ENCODE measurements at regions not wholly inside any gene's neighbourhood (a gene's known extent, or its start where the extent isn't known, plus 50 kb on each side); places are given as distances from the start of the nearest gene placed in this dataset.
A peak's percentile ranks its signal among the peaks of the same experiment; 100 is the strongest.

DNA sequence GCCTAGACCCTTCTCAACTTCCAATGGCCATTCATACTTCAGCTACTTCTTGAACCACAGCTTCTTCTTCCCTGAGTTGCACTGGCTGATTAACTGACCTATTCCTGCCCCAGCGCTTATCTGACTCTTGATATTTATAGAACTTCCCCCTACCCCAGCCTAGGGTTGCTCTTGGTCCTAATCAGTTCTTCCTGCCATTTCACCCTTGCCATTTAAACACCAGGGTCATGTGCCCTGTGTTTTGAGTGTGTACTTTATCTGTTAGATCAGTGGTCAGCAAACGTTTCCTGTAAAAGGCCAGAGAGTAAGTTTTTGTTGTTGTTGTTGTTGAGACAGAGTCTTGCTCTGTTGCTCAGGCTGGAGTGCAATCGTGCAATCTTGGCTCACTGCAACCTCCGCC lies 82.4 kb upstream of the COX10 start:
- DNase-seq (ENCODE audit: low read depth in 2 of 2), result no peak

DNA sequence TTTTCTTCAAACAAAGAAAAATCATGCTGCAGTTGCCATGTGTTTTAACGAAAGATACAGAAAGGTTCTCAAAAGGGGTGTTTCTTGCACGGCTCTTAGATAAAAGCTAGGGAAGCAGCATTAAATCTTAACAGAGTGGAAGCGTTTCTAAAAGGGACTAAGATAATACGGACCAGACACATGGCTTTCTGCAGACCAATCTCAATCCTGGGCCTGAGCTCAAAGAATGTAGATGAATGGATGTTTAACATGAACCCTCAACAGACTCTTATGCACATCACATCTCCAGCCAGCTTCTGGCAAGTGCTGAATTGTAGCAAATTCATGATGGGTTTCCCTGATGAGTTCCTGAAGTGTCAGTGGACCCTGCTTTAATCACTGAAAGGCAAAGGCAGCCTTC lies 80.2 kb upstream of the COX10 start:
- no peak for DNase-seq (ENCODE audit: low read depth in 2 of 2)

DNA sequence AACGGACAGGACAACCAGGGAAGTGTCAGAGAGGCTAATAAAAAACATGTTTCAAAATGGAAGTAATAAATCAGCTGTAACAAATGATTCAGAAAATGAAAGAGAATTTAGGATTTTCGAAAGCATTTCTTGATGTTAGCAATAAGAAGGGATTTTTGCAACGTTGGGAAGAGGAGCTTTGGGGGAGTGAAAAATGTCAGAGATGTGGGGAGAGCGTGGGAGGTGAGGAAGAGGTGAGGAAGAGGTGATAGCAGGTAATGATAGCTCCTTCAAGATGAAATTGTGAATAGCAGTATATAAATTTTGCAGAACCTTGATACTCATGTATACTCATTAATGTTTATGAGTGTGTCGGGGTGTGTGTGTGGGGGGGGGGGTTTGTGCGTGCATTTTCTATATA lies 76.2 kb upstream of the COX10 start:
- no peak for DNase-seq (ENCODE audit: low read depth in 2 of 2)

DNA sequence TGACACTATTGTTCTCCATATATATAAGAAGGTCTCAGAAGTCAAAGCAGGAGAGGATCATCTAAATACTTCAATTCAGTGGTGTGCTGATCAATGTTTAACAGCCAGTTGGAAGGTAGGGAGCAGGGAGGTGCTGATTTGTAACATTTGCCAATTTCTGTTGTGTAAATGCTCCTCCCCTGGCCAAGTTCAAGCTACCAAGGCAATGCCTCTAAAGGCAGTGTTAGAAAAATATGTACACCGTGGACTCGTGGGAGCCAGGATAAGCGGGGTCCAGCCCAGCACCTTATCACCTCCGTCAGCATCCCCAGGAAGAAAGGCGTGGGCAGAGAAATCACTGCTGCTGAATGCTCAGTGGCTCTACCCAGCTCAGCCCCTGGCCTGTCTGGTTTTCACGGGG lies 75.3 kb upstream of the COX10 start:
- no peak for DNase-seq (ENCODE audit: low read depth in 2 of 2)

DNA sequence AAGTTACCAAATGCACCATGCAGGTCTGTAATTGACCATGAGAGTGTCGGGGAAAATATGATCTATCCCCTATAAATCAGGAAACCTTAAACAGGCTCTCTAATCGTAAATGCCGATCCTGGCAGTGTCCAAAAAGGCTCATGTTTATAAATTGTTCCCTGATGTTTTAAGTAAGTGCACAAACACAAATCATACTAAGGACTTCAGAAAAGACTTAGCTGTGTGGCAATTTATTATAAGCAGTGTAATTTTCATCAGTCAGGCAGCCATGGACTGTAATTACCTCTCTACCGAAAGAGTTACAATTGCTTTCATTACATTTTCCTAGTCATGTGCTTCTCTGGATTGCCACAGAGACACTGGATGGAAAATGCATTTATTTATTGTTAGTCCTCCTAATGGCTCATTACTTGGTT lies 73.4 kb upstream of the COX10 start:
- DNase-seq (ENCODE audit: low read depth in 2 of 2), result no peak

DNA sequence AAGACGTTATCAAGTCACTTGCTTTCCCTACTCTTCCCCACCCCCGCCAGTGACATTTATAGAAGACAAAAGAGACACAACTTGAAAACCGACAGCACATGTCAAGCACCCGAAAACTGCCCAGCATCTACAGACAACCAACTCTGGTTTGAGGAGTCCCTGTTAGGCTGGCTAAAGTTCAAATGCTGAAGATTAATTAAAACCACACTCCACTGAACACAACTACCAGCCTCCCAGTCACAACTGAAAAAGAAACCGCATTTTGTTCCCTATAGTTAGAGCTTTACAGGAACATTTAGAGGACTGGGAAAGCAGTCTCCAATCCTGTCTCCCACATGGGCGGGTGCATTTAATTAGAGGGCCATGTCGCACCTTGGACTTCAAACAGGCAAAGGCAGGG lies 73.0 kb upstream of the COX10 start:
- DNase-seq (ENCODE audit: low read depth in 2 of 2), result no peak

DNA sequence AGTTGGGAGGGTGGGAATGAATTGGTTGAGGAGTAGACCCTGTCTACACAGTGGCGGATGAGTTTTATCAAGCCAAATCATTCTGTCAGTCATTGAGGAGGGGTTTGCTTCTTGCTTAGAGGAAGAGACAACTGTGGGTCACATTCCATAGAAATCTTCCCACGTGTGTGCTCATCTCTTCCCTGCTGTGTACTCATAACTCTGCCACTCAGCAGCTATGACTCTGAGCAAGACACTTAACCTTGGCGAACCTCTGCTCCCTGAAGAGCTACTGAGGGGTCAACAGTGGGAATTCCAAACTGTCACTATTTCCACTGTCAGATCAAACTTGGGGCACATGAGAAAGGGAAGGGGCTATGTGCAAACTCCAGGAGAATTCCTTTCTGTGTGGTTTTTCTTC lies 72.6 kb upstream of the COX10 start:
- no peak for DNase-seq (ENCODE audit: low read depth in 2 of 2)

DNA sequence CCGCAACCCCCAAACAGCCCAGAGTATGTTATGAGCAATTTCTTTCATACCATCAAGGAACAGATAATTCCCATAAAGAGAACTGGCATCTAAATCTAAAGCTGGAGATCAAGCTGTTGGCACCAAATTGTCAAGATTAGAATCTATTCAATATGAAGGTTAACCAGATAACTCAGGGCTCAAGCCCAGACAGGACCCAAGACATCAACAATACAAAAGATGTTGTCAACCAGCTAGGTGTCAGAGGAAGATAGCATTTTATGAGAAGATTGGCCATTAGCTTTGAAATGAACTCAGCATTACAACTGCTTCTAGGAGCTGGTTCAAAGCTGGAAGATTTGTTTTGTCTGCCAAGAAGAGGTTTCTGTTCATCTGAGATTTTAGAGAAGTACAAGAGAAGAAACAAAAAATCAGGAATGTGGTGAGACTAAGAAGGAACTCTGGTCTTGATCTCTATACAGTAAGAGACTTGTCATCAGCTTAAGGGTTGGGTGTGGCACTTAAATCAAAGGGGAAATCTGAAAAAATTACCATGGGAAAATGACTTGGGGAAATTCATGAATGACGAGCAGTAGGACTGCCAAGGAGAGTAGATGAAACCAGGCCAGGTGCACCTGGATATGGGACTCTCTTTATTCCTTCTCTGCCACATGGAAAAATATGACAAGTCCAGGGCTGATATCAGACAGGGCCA lies 64.2 kb upstream of the COX10 start:
- no peak for DNase-seq (ENCODE audit: low read depth in 2 of 2)

DNA sequence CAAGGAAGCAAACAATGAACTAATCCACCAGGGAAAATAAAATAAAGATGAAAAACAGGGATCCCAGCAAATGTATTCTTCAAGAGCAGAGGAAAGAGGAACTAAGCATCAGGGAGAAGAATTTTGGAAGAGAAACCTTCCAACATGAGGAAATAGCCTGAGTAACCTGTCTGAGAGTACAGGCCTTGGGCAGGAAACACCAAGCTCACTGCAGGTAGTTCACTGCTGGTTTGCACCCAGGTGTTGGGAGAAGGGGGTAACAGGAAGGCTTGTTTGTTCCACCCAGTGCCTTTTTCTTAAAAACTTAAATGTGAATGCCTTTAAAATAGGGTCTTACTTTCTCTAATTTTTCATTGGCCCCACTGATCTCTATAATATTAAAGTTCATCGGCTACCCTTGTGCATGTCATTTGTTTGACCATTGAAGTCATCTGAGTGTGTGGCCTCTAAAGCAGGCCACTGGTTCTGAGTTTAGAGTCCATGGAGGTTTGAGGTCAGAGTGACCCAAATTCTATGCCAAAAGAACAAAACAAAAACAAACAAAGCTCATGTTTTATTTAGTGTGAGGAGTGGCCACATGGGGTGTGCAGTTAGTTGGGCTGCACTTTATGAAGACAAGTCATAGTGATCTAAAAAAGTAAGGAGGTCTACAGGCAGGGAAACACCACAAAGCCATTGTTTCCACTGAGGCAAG lies 62.9 kb upstream of the COX10 start:
- DNase-seq (ENCODE audit: low read depth in 2 of 2), result no peak

DNA sequence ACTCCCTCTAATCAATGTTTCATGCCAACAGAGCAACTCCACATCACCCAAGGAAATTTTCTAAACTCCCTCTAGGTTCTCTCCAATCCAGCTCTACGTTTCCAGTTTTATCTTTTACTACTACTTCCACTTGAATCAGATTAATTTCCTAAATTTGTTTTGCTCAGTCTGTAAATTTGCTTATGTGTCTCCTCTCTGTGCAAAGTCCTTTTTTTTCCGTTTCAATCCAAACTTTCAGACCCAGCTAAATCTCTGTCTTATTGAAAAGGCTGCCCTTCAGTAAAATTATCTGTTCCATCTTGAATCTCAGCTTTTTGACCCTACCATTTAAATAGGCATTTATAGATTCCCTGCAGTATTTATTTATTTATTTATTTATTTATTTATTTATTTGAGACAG lies 61.4 kb upstream of the COX10 start:
- DNase-seq (ENCODE audit: low read depth in 2 of 2), result no peak

DNA sequence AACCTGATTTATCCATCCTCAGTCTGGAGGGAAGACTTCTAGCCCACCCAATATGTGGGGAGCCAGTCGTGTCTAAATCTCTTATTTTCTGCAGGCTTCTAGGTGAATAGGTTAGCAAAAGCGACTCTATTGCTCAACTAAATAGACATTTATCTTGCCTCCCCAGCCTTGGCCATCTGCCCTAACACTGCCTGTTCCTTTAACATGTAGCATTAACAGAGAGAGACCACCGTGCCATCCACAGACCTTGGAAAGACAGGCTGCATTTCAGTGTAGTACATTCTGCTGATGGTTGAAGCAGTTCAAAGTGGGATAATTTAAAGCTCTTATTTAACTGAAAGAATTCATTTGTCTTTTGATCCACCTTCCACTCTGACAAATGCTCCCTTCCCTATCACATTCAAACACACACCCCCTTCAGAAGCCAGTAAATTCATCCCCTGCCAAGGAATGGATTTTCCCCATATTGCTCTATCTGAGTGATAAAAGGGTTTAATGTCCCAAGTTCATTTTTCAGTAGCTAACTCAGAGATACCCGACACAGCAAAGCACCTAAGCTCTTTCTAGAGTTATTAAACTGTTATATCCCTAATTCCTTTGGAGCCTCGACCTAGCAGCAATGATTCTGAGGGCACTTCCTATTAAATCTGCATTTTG lies 58.1 kb upstream of the COX10 start:
- DNase-seq (ENCODE audit: low read depth in 2 of 2), result no peak

DNA sequence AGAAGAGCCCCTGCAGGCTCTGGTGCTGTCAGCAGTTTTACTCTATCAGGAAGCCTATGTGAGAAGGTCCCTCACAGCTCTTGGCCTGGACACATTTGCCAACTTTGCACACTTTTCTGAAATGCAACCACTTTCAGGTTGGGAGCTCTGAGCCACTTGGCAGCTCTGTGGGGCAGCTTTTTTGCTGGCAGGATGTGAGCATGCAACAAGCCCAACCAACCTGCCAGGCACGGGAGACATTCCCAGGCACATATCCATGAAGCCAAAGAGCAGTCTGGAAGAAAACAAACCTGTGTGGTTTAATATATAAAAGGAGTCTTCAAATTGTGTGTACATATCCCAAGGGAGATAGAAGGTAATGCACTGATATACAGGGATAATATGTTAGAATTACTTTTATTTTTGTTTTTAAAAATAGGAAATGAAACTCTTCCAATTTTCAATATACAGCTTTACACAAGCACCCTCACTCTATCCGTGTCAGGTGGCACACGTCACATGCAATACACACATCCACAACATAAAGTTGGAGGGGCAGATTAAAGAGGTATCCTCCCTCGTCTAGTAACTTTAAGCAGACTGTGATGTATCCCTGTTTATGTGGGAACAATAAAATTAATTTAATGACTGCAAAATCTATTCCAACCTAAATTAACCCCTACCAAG lies 57.4 kb upstream of the COX10 start:
- DNase-seq (ENCODE audit: low read depth in 2 of 2), result peak in 1 of 2 donors; percentile 2

DNA sequence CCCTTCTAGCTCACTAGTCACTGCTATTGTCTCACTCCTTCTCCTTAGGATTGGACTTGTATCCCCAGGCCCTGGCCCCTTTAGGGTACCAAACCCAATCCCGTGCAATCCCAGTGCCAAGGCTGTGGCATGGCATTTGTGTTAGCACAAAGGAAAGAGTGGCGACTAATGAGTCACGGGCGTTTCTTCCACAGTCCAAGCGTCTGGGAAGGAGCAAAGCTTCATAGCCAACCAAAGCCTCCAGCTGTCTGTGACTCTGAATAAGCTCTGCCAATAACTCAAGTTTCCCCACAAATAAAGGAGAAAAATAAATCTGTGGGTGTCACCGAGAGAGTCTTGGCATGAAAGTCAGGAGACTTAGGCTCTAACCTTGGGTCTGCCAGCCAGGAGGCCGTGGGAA lies 54.6 kb upstream of the COX10 start:
- DNase-seq (ENCODE audit: low read depth in 2 of 2), result no peak

DNA sequence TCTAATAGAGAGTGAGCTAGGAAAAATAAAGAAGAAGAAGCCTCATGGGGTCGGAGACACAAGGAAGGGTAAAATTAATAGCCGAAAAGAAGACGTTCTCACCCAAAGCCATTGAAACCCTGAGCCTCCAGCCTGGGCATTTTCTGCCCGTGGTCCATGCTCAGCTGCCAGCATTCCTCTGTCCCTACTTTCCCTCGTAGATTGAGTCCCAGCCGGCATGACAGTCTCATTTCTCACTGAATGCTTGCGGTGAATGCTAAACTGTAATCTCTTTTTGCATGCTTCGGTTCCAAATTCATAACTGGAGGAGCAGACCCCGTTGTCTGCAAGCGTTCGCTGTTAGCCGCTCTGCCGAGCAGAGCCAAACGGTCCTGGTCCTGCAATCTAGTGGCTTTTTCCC lies 54.0 kb upstream of the COX10 start:
- DNase-seq (ENCODE audit: low read depth in 2 of 2), result no peak

DNA sequence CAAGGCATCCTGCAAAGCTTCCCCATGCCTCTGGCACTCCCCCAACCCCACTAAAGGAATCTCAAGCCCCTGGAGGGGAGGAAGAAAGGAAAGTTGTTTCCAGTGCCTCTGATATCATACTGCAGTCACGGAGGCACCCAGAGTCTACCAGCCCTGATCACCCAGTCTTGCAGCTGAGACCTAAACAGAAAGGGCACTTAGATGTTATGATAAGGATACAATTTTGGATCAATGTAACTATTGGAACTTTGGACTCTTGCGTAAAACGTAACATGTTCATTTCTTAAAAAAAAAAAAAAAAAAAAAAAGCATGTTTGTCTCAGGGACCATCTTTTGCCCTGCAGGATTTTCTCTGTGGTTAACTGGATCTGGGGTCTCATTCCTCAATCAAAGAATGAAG lies 52.4 kb upstream of the COX10 start:
- DNase-seq (ENCODE audit: low read depth in 2 of 2), result no peak

DNA sequence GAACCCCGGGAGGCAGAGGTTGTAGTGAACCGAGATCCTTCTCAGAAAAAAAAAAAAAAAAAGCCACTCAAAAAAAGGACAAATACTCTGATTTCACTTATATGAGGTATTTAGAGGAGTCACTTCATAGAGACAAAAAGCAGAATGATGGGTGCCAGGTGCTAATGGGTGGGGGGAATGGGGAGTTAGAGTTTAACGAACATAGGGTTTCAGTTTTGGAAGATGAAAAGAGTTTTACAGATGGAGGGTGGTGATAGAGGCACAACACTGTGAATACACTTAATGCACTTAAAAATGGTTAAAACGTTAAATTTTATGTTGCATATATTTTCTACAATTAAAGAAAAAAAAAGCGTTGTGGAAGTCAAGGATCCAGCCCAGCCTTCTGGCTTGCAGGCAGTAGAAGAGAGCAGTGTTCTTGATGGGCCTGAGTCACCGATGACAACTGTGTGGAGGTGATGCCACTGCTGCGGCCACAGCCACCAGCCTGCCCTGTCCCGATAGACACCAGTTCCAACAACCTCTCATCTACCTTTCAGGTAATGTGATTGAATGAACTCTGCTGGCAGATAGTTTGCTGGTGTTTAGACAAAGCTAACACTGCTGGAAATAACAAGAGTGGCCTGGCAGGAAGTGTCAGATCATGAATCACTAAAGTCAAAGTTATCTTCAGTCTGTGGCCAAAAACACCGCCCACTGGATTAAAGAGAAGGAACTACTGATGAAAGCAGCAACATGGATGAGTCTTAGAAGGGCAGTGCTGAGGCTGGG lies 49.9 kb upstream of the COX10 start:
- DNase-seq (ENCODE audit: low read depth in 2 of 2), result peak; percentile 31 to 54

Data from lung microvascular endothelial cell (primary cell).